Stimulated activated CD4-positive, alpha-beta T cell treated with anti-CD3 and anti-CD28 coated beads, Interleukin-2, amount 100 ng/mL, for 48 hours (primary cell): ENCODE measurements at regions not wholly inside any gene's neighbourhood (a gene's known extent, or its start where the extent isn't known, plus 50 kb on each side); places are given as distances from the start of the nearest gene placed in this dataset.

Source experiments
- DNase-seq, 2 donors: peaks; one replicate each; pipeline ENCODE4 v3.0.0-alpha.2; 2020

DNA sequence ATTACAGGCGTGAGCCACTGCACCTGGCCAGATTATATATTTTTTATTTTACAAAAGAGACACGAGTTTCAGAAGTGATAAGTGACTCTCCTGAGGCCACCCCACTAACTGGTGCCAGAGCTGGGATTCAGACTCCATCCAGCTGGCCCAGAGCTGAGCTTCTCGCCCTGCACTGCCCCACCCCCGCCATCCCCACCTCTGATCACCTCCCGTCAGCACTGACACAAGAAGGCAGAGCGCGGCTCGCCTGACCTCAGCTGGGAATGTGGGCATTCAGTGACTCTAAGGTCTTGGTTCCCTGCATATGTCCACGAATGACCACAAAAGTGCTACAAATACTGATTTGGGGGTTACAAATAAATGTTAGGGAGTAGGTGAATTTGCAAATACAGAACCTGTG, 56.1 kb upstream of the GALNT15 start:
- DNase-seq: no peak

DNA sequence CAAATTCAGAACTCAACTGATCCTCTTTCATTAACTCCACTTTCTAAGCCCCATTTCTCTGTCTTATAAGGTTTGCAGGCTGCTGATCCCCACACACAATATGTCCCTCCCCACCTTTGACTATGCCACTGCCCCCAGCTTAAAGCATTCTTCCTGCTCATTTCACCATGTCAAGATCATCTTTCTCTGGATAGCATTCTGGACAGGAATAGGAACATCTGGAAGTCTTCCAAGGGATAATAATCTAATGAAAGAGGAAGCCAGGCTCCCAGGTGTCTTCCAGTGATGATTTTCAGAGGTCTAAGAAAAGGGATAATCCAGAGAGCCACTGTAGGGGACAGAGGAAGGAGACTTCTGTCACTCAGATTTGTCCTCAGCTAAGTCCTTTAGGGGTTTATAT, 54.6 kb upstream of the GALNT15 start:
- DNase-seq: no peak

DNA sequence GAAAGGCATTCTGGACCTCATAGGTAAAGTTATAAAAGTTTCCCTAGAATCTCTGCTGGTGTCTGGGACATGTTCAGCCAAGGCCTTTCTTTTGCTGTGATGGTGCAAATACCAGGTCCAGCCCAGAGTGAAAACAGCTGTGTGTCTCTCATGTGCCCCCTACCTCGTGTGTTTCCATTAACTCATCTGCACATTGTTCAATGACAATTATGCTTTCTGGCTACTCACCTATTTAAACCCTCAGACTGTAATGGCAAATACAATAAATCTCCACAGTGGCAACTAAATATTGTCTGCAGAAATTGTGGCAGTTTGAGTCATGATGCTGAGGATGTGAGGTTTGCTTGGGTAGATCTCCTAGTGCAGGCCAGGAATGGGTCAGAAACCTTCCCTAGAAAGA, 53.1 kb upstream of the GALNT15 start:
- DNase-seq: no peak

DNA sequence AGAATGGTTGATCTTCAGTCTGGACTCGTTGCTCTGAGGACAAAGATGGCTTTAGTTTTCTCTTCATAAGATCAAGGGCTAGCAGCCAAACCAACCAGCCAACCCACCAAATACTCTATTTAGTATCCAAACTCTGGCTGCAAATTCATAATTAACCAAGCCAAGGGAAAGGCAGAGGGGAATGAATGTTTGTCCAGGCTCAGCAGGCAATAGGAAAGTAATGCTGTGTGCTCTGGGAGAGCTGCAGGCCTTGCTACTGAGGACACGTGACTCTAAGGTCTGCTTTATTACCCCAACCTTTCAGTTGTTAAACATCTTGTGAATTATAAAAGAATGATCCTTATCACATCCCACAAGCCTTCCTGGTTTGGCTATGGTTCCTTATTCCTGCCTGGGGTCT, 52.3 kb upstream of the GALNT15 start:
- no peak for DNase-seq

- DNase-seq: no peak
Measured at GRCh38 chr3:16122661-16123060, 51.8 kb upstream of the GALNT15 start.

DNA sequence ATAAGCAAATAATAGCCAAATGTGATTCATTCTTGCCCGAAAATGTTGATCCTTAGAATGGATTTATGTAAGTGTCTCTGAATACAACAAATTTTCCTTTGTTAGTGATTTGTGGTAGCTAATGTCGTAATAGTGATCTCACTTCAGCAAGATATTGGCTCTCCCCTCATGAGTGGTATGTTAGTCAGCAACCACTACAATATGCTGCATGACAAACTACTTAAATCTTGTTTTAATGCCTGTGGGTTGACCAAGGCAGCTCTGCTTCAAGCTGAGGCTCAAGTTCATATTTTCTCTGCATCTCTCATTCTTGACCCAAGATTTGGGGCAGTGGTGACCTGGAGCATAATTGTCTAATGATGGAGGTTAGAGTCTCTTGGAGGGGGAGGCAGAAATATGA, 49.8 kb upstream of the GALNT15 start:
- no peak for DNase-seq
